ENCODE measurements at regions not wholly inside any gene's neighbourhood (a gene's known extent, or its start where the extent isn't known, plus 50 kb on each side); places are given as distances from the start of the nearest gene placed in this dataset.

DNA sequence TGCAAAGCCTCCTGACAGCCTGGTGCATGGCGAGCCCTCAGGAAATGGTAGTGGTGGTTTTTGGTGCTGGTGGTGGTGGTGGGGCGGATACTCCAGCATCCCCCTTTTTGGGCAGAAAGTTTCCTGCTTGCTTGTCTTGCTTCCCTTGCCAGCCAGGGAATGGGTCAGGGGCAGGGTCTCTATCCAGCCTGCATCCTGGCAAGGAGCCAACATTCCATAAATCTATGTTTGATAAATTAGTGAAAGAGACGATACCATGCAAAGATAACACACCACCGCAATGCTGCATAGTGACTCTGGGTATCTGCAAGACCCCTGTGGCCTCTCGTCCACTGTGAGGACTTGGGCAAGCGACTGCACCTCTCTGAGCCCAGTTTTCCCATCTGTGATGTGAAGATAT, 246.2 kb downstream of the LRFN2 start:
- no peak for DNase-seq (ENCODE audit: low spot score)

DNA sequence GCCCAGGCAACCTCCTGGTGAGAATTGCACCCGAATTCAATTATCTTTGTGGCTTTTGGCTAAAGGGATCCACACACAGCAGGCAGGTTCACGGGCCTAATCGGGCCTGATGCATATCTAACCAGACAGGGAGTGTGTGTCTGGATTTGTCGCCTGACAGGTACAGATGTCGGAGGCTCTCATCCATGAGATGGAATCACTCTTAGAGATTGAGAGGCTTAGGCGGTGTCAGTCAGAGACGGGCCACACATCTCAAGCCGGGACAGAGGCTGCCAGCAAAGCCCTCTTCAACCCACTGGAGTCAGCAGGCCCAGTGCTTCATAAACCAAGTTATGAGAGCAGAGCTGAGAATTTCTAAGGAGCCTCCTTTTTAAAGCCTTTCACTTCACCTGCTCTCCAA, 247.0 kb downstream of the LRFN2 start:
- no peak for DNase-seq (ENCODE audit: low spot score)

DNA sequence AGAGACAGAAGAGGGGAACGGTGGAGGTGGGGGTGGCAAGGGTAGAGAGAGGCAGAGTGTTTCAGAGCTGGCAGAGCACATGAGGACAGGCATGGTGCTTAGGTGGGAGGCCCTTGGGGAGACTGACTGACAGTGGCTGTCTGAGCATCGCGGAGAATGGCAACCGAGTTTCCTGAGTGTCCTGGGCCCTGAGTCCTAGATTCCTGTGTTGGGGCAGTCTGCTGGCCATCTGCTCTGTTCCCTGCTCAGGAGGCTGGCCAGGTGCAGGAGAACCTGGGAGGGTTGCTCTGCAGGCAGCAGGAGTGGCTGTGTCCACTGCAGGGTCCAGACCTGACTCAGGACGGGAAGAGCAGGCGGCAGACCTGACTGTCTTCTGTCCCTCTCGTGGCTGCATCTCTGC, 248.9 kb downstream of the LRFN2 start:
- DNase-seq (ENCODE audit: low spot score), result no peak

GRCh38 chr6:40336940-40337760, 250.0 kb downstream of the LRFN2 start:
- DNase-seq (ENCODE audit: low spot score), result no peak

DNA sequence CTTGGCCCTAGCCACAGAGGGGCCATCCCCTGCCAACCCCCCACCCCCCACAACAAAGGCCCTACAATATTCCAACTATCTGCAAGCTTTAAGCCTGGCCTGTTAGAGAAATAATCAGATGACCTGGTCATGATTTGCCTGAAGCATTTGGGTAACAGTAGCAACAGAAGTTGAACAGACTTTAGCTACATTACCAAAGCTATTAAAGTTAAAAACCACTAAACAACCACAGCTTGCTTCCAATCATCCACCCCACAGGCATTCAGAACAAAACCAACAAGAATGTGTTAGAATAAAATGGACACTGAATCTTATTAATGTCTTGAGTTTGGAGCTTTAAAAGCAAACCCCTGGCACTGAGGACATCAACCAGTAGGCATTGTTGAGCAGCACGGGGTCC, 250.9 kb downstream of the LRFN2 start:
- no peak for DNase-seq (ENCODE audit: low spot score)

- DNase-seq (ENCODE audit: low spot score), result no peak
Observed at GRCh38 chr6:40334496-40335270, 252.5 kb downstream of the LRFN2 start.

- DNase-seq (ENCODE audit: low spot score), result no peak
Observed at GRCh38 chr6:40331545-40331944, 255.6 kb downstream of the LRFN2 start.

DNA sequence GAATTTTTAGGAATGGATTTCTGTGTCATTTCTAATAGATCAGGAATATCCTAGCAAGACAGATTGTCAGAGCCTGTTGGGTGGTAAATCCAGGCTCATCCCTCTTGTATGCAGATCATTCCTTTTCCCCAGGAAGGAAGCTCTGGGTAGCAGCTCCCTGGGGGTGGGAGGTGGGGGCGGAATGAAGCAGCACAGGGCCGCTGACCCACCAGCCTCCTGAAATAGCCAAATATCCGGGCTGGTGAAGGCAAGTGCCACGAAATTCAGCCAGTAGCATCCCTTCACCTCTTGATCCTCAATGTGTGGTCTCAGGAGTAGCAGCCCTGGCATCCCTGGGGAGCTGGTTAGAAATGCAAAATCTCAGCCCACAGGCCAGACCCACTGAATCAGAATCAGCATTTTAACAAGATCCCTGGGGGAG, 256.9 kb downstream of the LRFN2 start:
- no peak for DNase-seq (ENCODE audit: low spot score)

DNA sequence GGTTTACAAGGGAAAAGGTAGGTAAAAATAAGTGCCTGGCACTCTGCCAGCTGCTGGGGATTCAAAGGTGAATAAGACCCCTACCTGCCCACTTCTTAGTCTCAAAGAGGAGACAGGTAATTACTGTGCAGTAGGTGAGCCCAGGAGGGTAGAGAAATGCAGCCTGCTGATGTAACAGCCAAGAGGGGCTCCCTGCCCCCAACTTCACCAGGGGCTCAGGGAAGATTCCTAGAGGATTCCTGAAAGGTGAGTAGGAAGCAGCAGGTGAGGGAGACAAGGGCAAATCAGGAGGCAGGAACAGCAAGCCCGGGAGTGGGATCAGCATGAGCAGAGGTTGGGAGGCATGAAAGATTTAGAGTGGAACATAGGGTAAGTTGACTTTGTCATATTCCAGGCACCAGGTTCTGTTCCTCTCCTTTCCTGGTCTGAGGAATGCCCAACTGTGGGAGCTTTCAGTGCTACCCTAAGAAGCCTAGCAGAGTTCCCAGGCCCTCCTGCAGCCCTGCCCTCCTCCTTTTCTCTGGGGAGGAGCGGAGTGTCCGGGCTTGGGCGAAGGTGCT, 258.1 kb downstream of the LRFN2 start:
- DNase-seq (ENCODE audit: low spot score), result no peak

- peak; percentile 7 for DNase-seq (ENCODE audit: low spot score)
Observed at GRCh38 chr6:40328386-40328985, 258.7 kb downstream of the LRFN2 start.

DNA sequence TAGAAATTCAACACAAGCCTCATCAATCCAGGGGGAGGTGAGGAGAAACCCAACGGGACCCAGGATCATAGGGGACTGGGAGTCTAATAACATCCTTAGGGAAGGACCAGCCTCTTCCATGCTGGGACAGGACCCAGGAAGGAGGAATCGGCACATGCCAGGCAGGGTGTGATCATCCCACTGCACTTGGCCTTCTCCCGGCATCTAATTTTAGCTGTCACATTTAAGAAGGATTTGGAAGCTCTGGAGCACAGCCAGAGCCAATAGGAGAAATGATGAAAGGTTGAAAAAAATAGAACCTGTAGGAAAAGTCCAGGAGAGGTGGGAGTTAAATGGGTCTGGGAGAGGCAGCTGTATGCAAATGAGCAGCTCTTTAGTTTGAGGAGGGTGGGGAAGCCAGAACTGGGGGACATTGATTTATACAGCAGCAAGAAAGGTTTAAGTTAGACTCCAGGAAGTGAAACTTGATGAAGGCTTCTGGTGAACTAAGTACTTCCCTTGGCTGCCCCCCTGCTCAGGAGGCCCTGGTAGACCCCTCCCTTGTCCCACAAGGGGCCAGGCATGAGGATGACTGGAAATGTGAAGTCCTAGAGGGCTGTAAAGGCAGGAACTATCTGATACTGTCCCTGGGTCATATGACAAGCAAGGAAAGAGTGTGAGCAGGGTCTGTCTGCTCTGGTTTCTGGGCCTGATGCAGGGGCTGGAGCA, 260.3 kb downstream of the LRFN2 start:
- DNase-seq (ENCODE audit: low spot score), result no peak

- no peak for DNase-seq (ENCODE audit: low spot score)
Observed at GRCh38 chr6:40325791-40326190, 261.4 kb downstream of the LRFN2 start.

- no peak for DNase-seq (ENCODE audit: low spot score)
Observed at GRCh38 chr6:40325041-40325440, 262.1 kb downstream of the LRFN2 start.

DNA sequence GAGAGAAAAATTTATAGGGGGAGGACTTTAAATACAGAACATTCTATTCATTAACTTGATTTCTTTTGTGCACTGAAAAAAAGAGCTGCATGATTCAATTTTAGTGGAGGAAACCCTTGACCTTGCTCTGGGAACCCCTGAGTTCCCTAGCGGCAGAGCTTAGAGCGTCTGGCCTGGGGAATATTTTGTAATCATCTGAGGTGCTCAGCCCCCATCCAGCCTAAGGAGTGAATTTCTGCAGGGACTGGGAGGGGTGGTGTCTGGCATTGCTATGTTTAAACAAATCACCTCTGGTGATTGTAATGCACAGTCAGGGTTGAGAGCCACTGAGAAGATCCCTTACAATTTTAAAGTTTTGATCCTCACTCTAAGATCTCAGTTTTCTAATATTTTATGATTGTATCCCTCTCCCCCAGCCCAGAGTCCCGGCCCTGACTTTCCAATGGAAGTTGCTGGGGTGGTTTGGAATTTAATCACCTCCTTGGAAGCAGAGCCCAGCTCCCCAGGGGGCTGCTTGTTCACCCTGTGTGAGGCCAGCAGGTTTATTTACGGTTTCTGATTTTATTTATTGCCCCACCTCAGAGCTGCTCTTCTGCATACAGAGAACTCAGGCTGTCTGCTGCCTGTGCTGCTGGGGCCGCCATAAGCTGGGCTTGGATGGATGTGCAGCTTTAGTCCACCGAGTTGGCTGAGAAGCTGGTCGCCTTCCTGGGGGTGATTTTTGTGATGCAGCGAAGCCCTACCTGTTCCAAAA, 263.1 kb downstream of the LRFN2 start:
- DNase-seq (ENCODE audit: low spot score), result no peak

- DNase-seq (ENCODE audit: low spot score), result no peak
Observed at GRCh38 chr6:40322336-40322735, 264.8 kb downstream of the LRFN2 start.

- no peak for DNase-seq (ENCODE audit: low spot score)
Observed at GRCh38 chr6:40321616-40322015, 265.5 kb downstream of the LRFN2 start.

- no peak for DNase-seq (ENCODE audit: low spot score)
Observed at GRCh38 chr6:40320947-40321346, 266.2 kb downstream of the LRFN2 start.

GRCh38 chr6:40320441-40320840, 266.7 kb downstream of the LRFN2 start:
- DNase-seq (ENCODE audit: low spot score), result no peak

DNA sequence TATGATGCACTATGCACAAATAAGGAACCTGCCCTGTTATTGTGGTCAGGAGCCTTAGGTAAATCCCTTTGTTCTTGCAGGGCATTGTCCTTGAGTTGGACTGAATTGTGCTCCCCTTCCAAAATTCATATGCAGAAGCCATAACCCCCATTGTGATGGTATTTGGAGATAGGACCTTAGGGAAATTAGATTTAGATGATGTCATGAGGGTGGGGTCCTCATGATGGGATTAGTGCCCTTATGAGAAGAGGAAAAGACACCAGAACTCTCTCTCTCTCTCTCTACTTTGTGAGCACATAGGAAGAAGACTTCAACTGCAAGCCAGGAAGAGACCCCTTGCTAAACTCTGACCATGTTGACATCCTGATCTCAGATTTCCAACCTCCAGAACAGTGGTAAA, 268.0 kb downstream of the LRFN2 start:
- no peak for DNase-seq (ENCODE audit: low spot score)

- DNase-seq (ENCODE audit: low spot score), result no peak
Observed at GRCh38 chr6:40315060-40315459, 272.1 kb downstream of the LRFN2 start.

- no peak for DNase-seq (ENCODE audit: low spot score)
Observed at GRCh38 chr6:40313582-40313981, 273.6 kb downstream of the LRFN2 start.

Data from hematopoietic multipotent progenitor cell treated with erythropoietin and hydrocortisone succinate and interleukin-3 and kit ligand, for 15 days (in vitro differentiated cells).